HCT116 (cell line): ENCODE measurements at regions not wholly inside any gene's neighbourhood (a gene's known extent, or its start where the extent isn't known, plus 50 kb on each side); places are given as distances from the start of the nearest gene placed in this dataset.

ENCODE experiments used
- ATAC-seq: fragments of 200-7000 bp; cut with Tn5 transposase; 2 replicates; pipeline ENCODE4 v1.9.1; 2020; ENCODE audit warnings: mild to moderate bottlenecking, moderate library complexity
- BruUV-seq: library from RNA; stranded (reverse); fragments of 400-500 nt; replicated peaks from 2 replicates; lab custom pipeline; 2021; lab: Mats Ljungman, UMichigan
- CTCF ChIA-PET: fragments of 300-600 bp; sonication (Branson Sonifier 250); formaldehyde crosslinking; loops from one replicate; lab custom pipeline; 2021; ENCODE audit warnings: antibody characterized with exemption; lab: Charles Lee
- POLR2A ChIA-PET: fragments of 300-600, 350-600 bp; sonication (Branson Sonifier 250); formaldehyde crosslinking; loops from one replicate; lab custom pipeline; 2021; ENCODE audit warnings: antibody characterized with exemption; lab: Charles Lee
- RAD21 ChIA-PET, 2 experiments: fragments of 300-600 bp; sonication (Branson Sonifier 250); formaldehyde crosslinking; loops; one replicate each; lab custom pipeline; 2023; ENCODE audit warnings: low total read pairs in 2 of 2; ENCODE audit not compliant: uncharacterized antibody in 2 of 2, unreplicated experiment in 2 of 2, low non-redundant PET in 1 of 2; lab: Charles Lee
- DNase-seq: peaks from one replicate; pipeline ENCODE4 v3.0.0-alpha.2; 2010; ENCODE audit warnings: low read depth, low spot score
- H2AFZ ChIP-seq: fragments of 200-600 bp; shearing (Covaris generic), sonication (generic); 2 replicates; pipeline ENCODE4 v1.6.1; 2017; ENCODE audit warnings: low read depth, mixed run types, mixed read lengths, antibody characterized with exemption, low read length; ENCODE audit not compliant: poor library complexity, severe bottlenecking
- H3K27ac ChIP-seq: 2 replicates; pipeline ENCODE4 v1.5.1; 2012; ENCODE audit warnings: low read depth, low read length
- H3K27me3 ChIP-seq: fragments of 200-600 bp; sonication (generic); 2 replicates; pipeline ENCODE4 v1.6.1; 2016; ENCODE audit warnings: mixed run types, low read length, mixed read lengths; ENCODE audit not compliant: insufficient read depth
- H3K36me3 ChIP-seq, 2 experiments: fragments of 200-500 bp in 1 of 2; fragments of 200-600 bp in 1 of 2; sonication (Bioruptor generic) in 1 of 2; sonication (generic) in 1 of 2; 2 replicates each; pipeline versions ENCODE4 v1.5.1 to v1.6.1; 2014 to 2016; ENCODE audit warnings: low read length in 2 of 2, inconsistent platforms in 1 of 2, mixed read lengths in 1 of 2, mixed run types in 1 of 2; ENCODE audit not compliant: insufficient read depth in 2 of 2, control insufficient read depth in 1 of 2
- H3K4me1 ChIP-seq, 2 experiments: fragments of 200-600 bp in 1 of 2; sonication (generic) in 1 of 2; 2 replicates each; pipeline versions ENCODE4 v1.5.1 to v1.6.1; 2012 to 2017; ENCODE audit warnings: low read length in 2 of 2, inconsistent platforms in 1 of 2, mild to moderate bottlenecking in 1 of 2, mixed read lengths in 1 of 2, mixed run types in 1 of 2, moderate library complexity in 1 of 2; ENCODE audit not compliant: insufficient read depth in 2 of 2, control insufficient read depth in 1 of 2
- H3K4me2 ChIP-seq: fragments of 200-600 bp; sonication (generic); 2 replicates; pipeline ENCODE4 v1.6.1; 2017; ENCODE audit warnings: mixed run types, low read length, mixed read lengths
- H3K4me3 ChIP-seq, 2 experiments: fragments of 200-600 bp in 1 of 2; sonication (generic) in 1 of 2; replicated peaks in 1 of 2; 2 replicates each; pipeline ENCODE4 v1.5.1; 2011 to 2016; ENCODE audit warnings: low read length in 2 of 2, control low read depth in 1 of 2, low read depth in 1 of 2, mild to moderate bottlenecking in 1 of 2, mixed read lengths in 1 of 2, mixed run types in 1 of 2
- H3K79me2 ChIP-seq: fragments of 200-600 bp; sonication (generic); 2 replicates; pipeline ENCODE4 v1.6.1; 2017; ENCODE audit warnings: mild to moderate bottlenecking, mixed run types, low read length, moderate library complexity, mixed read lengths; ENCODE audit not compliant: insufficient read depth
- H3K9ac ChIP-seq: fragments of 200-600 bp; sonication (generic); 2 replicates; pipeline ENCODE4 v1.6.1; 2016; ENCODE audit warnings: low read length, mixed read lengths
- H3K9me2 ChIP-seq: fragments of 200-600 bp; sonication (generic), shearing (Covaris generic); 2 replicates; pipeline ENCODE4 v1.6.1; 2017; ENCODE audit warnings: mixed run types, mild to moderate bottlenecking, moderate library complexity; ENCODE audit not compliant: insufficient read depth
- H3K9me3 ChIP-seq, 2 experiments: fragments of 200-500 bp in 1 of 2; fragments of 200-600 bp in 1 of 2; sonication (Bioruptor generic) in 1 of 2; sonication (generic) in 1 of 2; 2 replicates each; pipeline ENCODE4 v1.6.1; 2014 to 2017; ENCODE audit warnings: low read length in 2 of 2, mixed read lengths in 2 of 2, inconsistent platforms in 1 of 2, low read depth in 1 of 2, mild to moderate bottlenecking in 1 of 2, mixed run types in 1 of 2, moderate library complexity in 1 of 2; ENCODE audit not compliant: control insufficient read depth in 1 of 2, insufficient read depth in 1 of 2
- H4K20me1 ChIP-seq: fragments of 200-600 bp; sonication (generic), shearing (Covaris generic); 2 replicates; pipeline ENCODE4 v1.6.1; 2017; ENCODE audit warnings: mixed run types, mild to moderate bottlenecking, moderate library complexity; ENCODE audit not compliant: insufficient read depth
- ATF3 ChIP-seq: IDR thresholded peaks from 2 replicates; pipeline ENCODE4 v1.6.1; 2012
- CEBPB ChIP-seq: IDR thresholded peaks from 2 replicates; pipeline ENCODE4 v1.6.1; 2012; ENCODE audit warnings: low read depth
- EGR1 ChIP-seq: IDR thresholded peaks from 2 replicates; pipeline ENCODE4 v1.6.1; 2012; ENCODE audit warnings: low read depth
- ELF1 ChIP-seq: IDR thresholded peaks from 2 replicates; pipeline ENCODE4 v1.6.1; 2012; ENCODE audit warnings: low read depth, borderline replicate concordance
- EZH2 ChIP-seq: fragments of 200-600 bp; sonication (generic); IDR thresholded peaks from 2 replicates; pipeline ENCODE4 v1.6.1; 2017; ENCODE audit warnings: antibody characterized with exemption, mixed run types
- EZH2phosphoT487 ChIP-seq: fragments of 200-600 bp; IDR thresholded peaks from 2 replicates; pipeline ENCODE4 v1.6.1; 2018; ENCODE audit warnings: antibody characterized with exemption, borderline replicate concordance
- FOSL1 ChIP-seq: IDR thresholded peaks from 2 replicates; pipeline ENCODE4 v1.6.1; 2012; ENCODE audit warnings: low read depth
- JUND ChIP-seq: IDR thresholded peaks from 2 replicates; pipeline ENCODE4 v1.6.1; 2012
- POLR2A ChIP-seq: IDR thresholded peaks from 2 replicates; pipeline ENCODE4 v1.7.0; 2011; ENCODE audit warnings: borderline replicate concordance; ENCODE audit not compliant: insufficient read depth, insufficient read length; ENCODE audit errors: extremely low read depth
- POLR2AphosphoS5 ChIP-seq: IDR thresholded peaks from 2 replicates; pipeline ENCODE4 v1.6.1; 2011; ENCODE audit warnings: mild to moderate bottlenecking, low read depth, low read length, moderate library complexity
- RAD21 ChIP-seq: IDR thresholded peaks from 2 replicates; pipeline ENCODE4 v1.6.1; 2012; ENCODE audit warnings: low read depth, mild to moderate bottlenecking
- REST ChIP-seq: IDR thresholded peaks from 2 replicates; pipeline ENCODE4 v1.6.1; 2012; ENCODE audit warnings: low read depth
- SIN3A ChIP-seq: IDR thresholded peaks from 2 replicates; pipeline ENCODE4 v1.6.1; 2012; ENCODE audit warnings: low read depth
- SRF ChIP-seq: IDR thresholded peaks from 2 replicates; pipeline ENCODE4 v1.6.1; 2012; ENCODE audit warnings: low read depth
- TCF7L2 ChIP-seq: IDR thresholded peaks from 2 replicates; pipeline ENCODE4 v1.7.0; 2011; ENCODE audit warnings: borderline replicate concordance, inconsistent platforms; ENCODE audit not compliant: insufficient read depth, insufficient read length; ENCODE audit errors: extremely low read depth
- YY1 ChIP-seq: IDR thresholded peaks from 2 replicates; pipeline ENCODE4 v1.6.1; 2011; ENCODE audit warnings: low read length, low read depth, moderate library complexity, mild to moderate bottlenecking; ENCODE audit not compliant: insufficient replicate concordance; ENCODE audit errors: extremely low read depth
- intact Hi-C: fragments of 100-400 bp; cut with micrococcal nuclease; formaldehyde crosslinking; loops from 2 replicates; pipeline ENCODE4 v1.10.0; 2022
- TF ChIP-seq, protein P1 (sequence below), 3 experiments: fragments of 200-600 bp in 1 of 3; sonication (generic) in 1 of 3; IDR thresholded peaks in 2 of 3; conservative IDR thresholded peaks in 1 of 3; 2 replicates each; pipeline ENCODE4 v1.5.1; 2012 to 2017; ENCODE audit warnings: low read depth in 2 of 3, low read length in 2 of 3, antibody characterized with exemption in 1 of 3, borderline replicate concordance in 1 of 3, control low read depth in 1 of 3, mild to moderate bottlenecking in 1 of 3, mixed read lengths in 1 of 3, mixed run types in 1 of 3, moderate library complexity in 1 of 3; ENCODE audit not compliant: insufficient read depth in 1 of 3
- TF ChIP-seq, protein P2 (sequence below): IDR thresholded peaks from 2 replicates; pipeline ENCODE4 v1.6.1; 2012

GRCh38 chr12:74984631-74985030 is 225.0 kb downstream of the KCNC2 start:
- no peaks in the 10 kb centered on the region for H3K9me3 ChIP-seq
- RAD21 ChIA-PET = no interaction called here
- no peak for DNase-seq
- H3K79me2 ChIP-seq = no peaks in the 10 kb centered on the region
- POLR2A ChIA-PET = no interaction called here
- no TSS peak for BruUV-seq
- no peaks in the 10 kb centered on the region for H3K36me3 ChIP-seq
- peaks cover 5 to 11% of the 10 kb centered on the region in 2 experiments; a peak in 2 of 4 replicates for H3K4me1 ChIP-seq
- no peaks in the 10 kb centered on the region for H4K20me1 ChIP-seq
- no peak overlapping the region for H2AFZ ChIP-seq
- no peak for ATAC-seq
- no peak overlapping the region for H3K4me3 ChIP-seq
- no peak for TF ChIP-seq POLR2AphosphoS5
- no peak for TF ChIP-seq EZH2
- no peak for TF ChIP-seq ATF3
- no peak for TF ChIP-seq EZH2phosphoT487
- no peak for TF ChIP-seq CEBPB
- TF ChIP-seq YY1 = no peak
- no peak for TF ChIP-seq SRF
- TF ChIP-seq SIN3A = no peak
- TF ChIP-seq, protein P1, sequence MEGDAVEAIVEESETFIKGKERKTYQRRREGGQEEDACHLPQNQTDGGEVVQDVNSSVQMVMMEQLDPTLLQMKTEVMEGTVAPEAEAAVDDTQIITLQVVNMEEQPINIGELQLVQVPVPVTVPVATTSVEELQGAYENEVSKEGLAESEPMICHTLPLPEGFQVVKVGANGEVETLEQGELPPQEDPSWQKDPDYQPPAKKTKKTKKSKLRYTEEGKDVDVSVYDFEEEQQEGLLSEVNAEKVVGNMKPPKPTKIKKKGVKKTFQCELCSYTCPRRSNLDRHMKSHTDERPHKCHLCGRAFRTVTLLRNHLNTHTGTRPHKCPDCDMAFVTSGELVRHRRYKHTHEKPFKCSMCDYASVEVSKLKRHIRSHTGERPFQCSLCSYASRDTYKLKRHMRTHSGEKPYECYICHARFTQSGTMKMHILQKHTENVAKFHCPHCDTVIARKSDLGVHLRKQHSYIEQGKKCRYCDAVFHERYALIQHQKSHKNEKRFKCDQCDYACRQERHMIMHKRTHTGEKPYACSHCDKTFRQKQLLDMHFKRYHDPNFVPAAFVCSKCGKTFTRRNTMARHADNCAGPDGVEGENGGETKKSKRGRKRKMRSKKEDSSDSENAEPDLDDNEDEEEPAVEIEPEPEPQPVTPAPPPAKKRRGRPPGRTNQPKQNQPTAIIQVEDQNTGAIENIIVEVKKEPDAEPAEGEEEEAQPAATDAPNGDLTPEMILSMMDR (IDR thresholded peaks at IDR 0.05 in 2 of 3, conservative IDR thresholded peaks at IDR 0.05 in 1 of 3; ENCODE audit: borderline replicate concordance in 1 of 3, insufficient read depth in 1 of 3, low read depth in 2 of 3, low read length in 2 of 3) = no peak
- TF ChIP-seq FOSL1 = no peak
- TF ChIP-seq JUND = no peak
- no peak for TF ChIP-seq POLR2A
- no peak for TF ChIP-seq TCF7L2
- TF ChIP-seq EGR1 = no peak
- no peak for TF ChIP-seq RAD21
- no peak for TF ChIP-seq ELF1
- no peak for TF ChIP-seq REST
- TF ChIP-seq, protein P2, sequence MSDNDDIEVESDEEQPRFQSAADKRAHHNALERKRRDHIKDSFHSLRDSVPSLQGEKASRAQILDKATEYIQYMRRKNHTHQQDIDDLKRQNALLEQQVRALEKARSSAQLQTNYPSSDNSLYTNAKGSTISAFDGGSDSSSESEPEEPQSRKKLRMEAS = no peak
- TF ChIP-seq, all 23 proteins: peak for 0
- H3K27ac ChIP-seq = no peak overlapping the region
- H3K9ac ChIP-seq = no peak overlapping the region
- CTCF ChIA-PET = no interaction called here
- intact Hi-C loops = no loop called here
- H3K4me2 ChIP-seq = no peak overlapping the region
- H3K27me3 ChIP-seq = no peaks in the 10 kb centered on the region
- H3K9me2 ChIP-seq = no peaks in the 10 kb centered on the region
